Mesodermal cell (in vitro differentiated cells): ENCODE measurements at regions not wholly inside any gene's neighbourhood (a gene's known extent, or its start where the extent isn't known, plus 50 kb on each side); places are given as distances from the start of the nearest gene placed in this dataset.

Experiments used
- H3K27ac ChIP-seq: 2 replicates; pipeline ENCODE4 v1.7.0; 2013; ENCODE audit warnings: mild to moderate bottlenecking, low read depth, low read length, moderate library complexity; ENCODE audit not compliant: severe bottlenecking
- H3K36me3 ChIP-seq: 2 replicates; pipeline ENCODE4 v1.7.1; 2013; ENCODE audit warnings: mild to moderate bottlenecking, low read length, moderate library complexity; ENCODE audit not compliant: control insufficient read depth, insufficient read depth
- H3K4me1 ChIP-seq: one replicate; pipeline ENCODE4 v1.7.1; 2013; ENCODE audit warnings: mild to moderate bottlenecking, low read length; ENCODE audit not compliant: insufficient read depth, control insufficient read depth, poor library complexity, severe bottlenecking
- H3K4me3 ChIP-seq: 2 replicates; pipeline ENCODE4 v1.7.0; 2013; ENCODE audit warnings: low read length, control low read depth, mild to moderate bottlenecking; ENCODE audit not compliant: insufficient read depth, poor library complexity, severe bottlenecking; ENCODE audit errors: extremely low read depth
- H3K9me3 ChIP-seq: 2 replicates; pipeline ENCODE4 v1.7.1; 2013; ENCODE audit warnings: mild to moderate bottlenecking, low read length, moderate library complexity; ENCODE audit not compliant: control insufficient read depth
- WGBS, 2 experiments: methylation state at CpG; one replicate each; pipeline ENCODE4 v1.1.5; 2013; ENCODE audit warnings: missing lambda C conversion rate in 2 of 2; ENCODE audit not compliant: insufficient coverage in 2 of 2; 5-methylcytosine and 5-hydroxymethylcytosine counted together

GRCh38 chr3:10748040-10748439 is 68.0 kb upstream of the SLC6A11 start:
- Histone ChIP-seq H3K27ac (no peak overlapping the region), H3K36me3 (no peaks in the 10 kb centered on the region), H3K4me3 (no peak overlapping the region), H3K9me3 (no peaks in the 10 kb centered on the region), H3K4me1 (no peaks in the 10 kb centered on the region)
- 38 to 83% methylated on average over 1 of the region's 1 CpG for WGBS, 2 experiments

GRCh38 chr3:10753964-10754363 is 62.1 kb upstream of the SLC6A11 start:
- no peaks in the 10 kb centered on the region for H3K36me3 ChIP-seq
- H3K27ac ChIP-seq: no peak overlapping the region
- H3K4me1 ChIP-seq: no peaks in the 10 kb centered on the region
- WGBS, 2 experiments: 0 to 8% methylated on average over 2 to 4 of the region's 6 CpGs
- no peaks in the 10 kb centered on the region for H3K9me3 ChIP-seq
- no peak overlapping the region for H3K4me3 ChIP-seq

- no peaks in the 10 kb centered on the region for H3K4me1 ChIP-seq
- H3K9me3 ChIP-seq: no peaks in the 10 kb centered on the region
- no peaks in the 10 kb centered on the region for H3K36me3 ChIP-seq
- H3K4me3 ChIP-seq: no peak overlapping the region
- H3K27ac ChIP-seq: no peak overlapping the region
- WGBS, 2 experiments: 75 to 80% methylated on average over 2 of the region's 2 CpGs
Measured at GRCh38 chr3:10756546-10756945, 59.5 kb upstream of the SLC6A11 start.

GRCh38 chr3:10757021-10757820 is 58.8 kb upstream of the SLC6A11 start:
- H3K27ac ChIP-seq: no peak overlapping the region
- H3K36me3 ChIP-seq: no peaks in the 10 kb centered on the region
- WGBS, 2 experiments: 35 to 44% methylated on average over 5 to 7 of the region's 10 CpGs
- no peak overlapping the region for H3K4me3 ChIP-seq
- peaks cover 3% of the 10 kb centered on the region for H3K4me1 ChIP-seq
- H3K9me3 ChIP-seq: no peaks in the 10 kb centered on the region

- 60 to 100% methylated on average over 1 of the region's 1 CpG for WGBS, 2 experiments
Measured at GRCh38 chr3:10757821-10758130, 58.3 kb upstream of the SLC6A11 start.

GRCh38 chr3:10758304-10759037 is 57.6 kb upstream of the SLC6A11 start:
- no peak overlapping the region for H3K27ac ChIP-seq
- no peak overlapping the region for H3K4me3 ChIP-seq
- peaks cover 7% of the 10 kb centered on the region for H3K4me1 ChIP-seq
- no peaks in the 10 kb centered on the region for H3K9me3 ChIP-seq
- no peaks in the 10 kb centered on the region for H3K36me3 ChIP-seq
- WGBS, 2 experiments: 24 to 41% methylated on average over 11 to 13 of the region's 14 CpGs

More at GRCh38 chr3:10757821-10758130, 58.3 kb upstream of the SLC6A11 start:
- peaks cover 3% of the 10 kb centered on the region for H3K4me1 ChIP-seq
- H3K27ac ChIP-seq: no peak overlapping the region
- no peaks in the 10 kb centered on the region for H3K36me3 ChIP-seq
- H3K4me3 ChIP-seq: no peak overlapping the region
- H3K9me3 ChIP-seq: no peaks in the 10 kb centered on the region

GRCh38 chr3:10759495-10759894 is 56.5 kb upstream of the SLC6A11 start:
- Histone ChIP-seq H3K4me1 (peaks cover 8% of the 10 kb centered on the region), H3K27ac (no peak overlapping the region), H3K4me3 (no peak overlapping the region), H3K36me3 (no peaks in the 10 kb centered on the region), H3K9me3 (no peaks in the 10 kb centered on the region)
- 83% methylated on average over 1 of the region's 1 CpG; no CpG with 5 or more reads in 1 of the 2 experiments for WGBS, 2 experiments

- Histone ChIP-seq H3K9me3 (no peaks in the 10 kb centered on the region), H3K27ac (no peak overlapping the region), H3K36me3 (no peaks in the 10 kb centered on the region), H3K4me3 (no peak overlapping the region), H3K4me1 (peaks cover 8% of the 10 kb centered on the region)
- WGBS, 2 experiments: no CpG with 5 or more reads among the region's 2 CpGs
Measured at GRCh38 chr3:10760199-10760598, 55.8 kb upstream of the SLC6A11 start.

- Histone ChIP-seq H3K4me3 (no peak overlapping the region), H3K4me1 (peaks cover 8% of the 10 kb centered on the region), H3K27ac (no peak overlapping the region), H3K36me3 (no peaks in the 10 kb centered on the region), H3K9me3 (no peaks in the 10 kb centered on the region)
- WGBS, 2 experiments: 37 to 44% methylated on average over 4 to 7 of the region's 8 CpGs
Measured at GRCh38 chr3:10761583-10761982, 54.4 kb upstream of the SLC6A11 start.

- H3K36me3 ChIP-seq: no peaks in the 10 kb centered on the region
- H3K4me3 ChIP-seq: no peak overlapping the region
- WGBS, 2 experiments: 63 to 66% methylated on average over 3 to 5 of the region's 5 CpGs
- H3K9me3 ChIP-seq: no peaks in the 10 kb centered on the region
- no peak overlapping the region for H3K27ac ChIP-seq
- H3K4me1 ChIP-seq: peaks cover 8% of the 10 kb centered on the region
Measured at GRCh38 chr3:10762116-10762515, 53.9 kb upstream of the SLC6A11 start.
